A673 (cell line): ENCODE measurements at regions not wholly inside any gene's neighbourhood (a gene's known extent, or its start where the extent isn't known, plus 50 kb on each side); places are given as distances from the start of the nearest gene placed in this dataset.

Source experiments
- BruUV-seq: library from RNA; stranded (reverse); fragments of 400-500 nt; replicated peaks from 2 replicates; lab custom pipeline; 2021; lab: Mats Ljungman, UMichigan
- CTCF ChIA-PET: fragments of 300-600 bp; sonication (Branson Sonifier 250); formaldehyde crosslinking; loops from one replicate; lab custom pipeline; 2022; ENCODE audit warnings: antibody characterized with exemption; lab: Charles Lee
- POLR2A ChIA-PET: fragments of 300-600 bp; sonication (Branson Sonifier 250); formaldehyde crosslinking; loops from one replicate; lab custom pipeline; 2022; ENCODE audit warnings: antibody characterized with exemption; ENCODE audit not compliant: low non-redundant PET; lab: Charles Lee
- DNase-seq: peaks from one replicate; pipeline ENCODE4 v3.0.0-alpha.2; 2015; ENCODE audit warnings: low spot score
- H3K27ac ChIP-seq: fragments of 200-600 bp; sonication (generic); 2 replicates; pipeline ENCODE4 v1.5.1; 2016; ENCODE audit warnings: mixed run types, low read depth, mild to moderate bottlenecking, mixed read lengths, antibody characterized with exemption, low read length; ENCODE audit not compliant: poor library complexity, severe bottlenecking
- H3K27me3 ChIP-seq: fragments of 200-600 bp; sonication (generic); replicated peaks from 2 replicates; pipeline ENCODE4 v1.6.1; 2017; ENCODE audit warnings: mixed run types, low read depth, mild to moderate bottlenecking, mixed read lengths, antibody characterized with exemption, low read length; ENCODE audit not compliant: insufficient read depth, poor library complexity
- H3K36me3 ChIP-seq: fragments of 200-600 bp; sonication (generic); 2 replicates; pipeline ENCODE4 v1.6.1; 2016; ENCODE audit warnings: mixed run types, mild to moderate bottlenecking, mixed read lengths, antibody characterized with exemption, low read length; ENCODE audit not compliant: insufficient read depth, poor library complexity, severe bottlenecking
- H3K4me1 ChIP-seq: fragments of 200-600 bp; sonication (generic); 2 replicates; pipeline ENCODE4 v1.6.1; 2017; ENCODE audit warnings: mixed run types, mild to moderate bottlenecking, mixed read lengths, antibody characterized with exemption, low read length; ENCODE audit not compliant: insufficient read depth, poor library complexity, severe bottlenecking
- H3K4me3 ChIP-seq: fragments of 200-600 bp; sonication (generic); 2 replicates; pipeline ENCODE4 v1.5.1; 2016; ENCODE audit warnings: low read depth, mixed run types, mild to moderate bottlenecking, mixed read lengths, low read length; ENCODE audit not compliant: poor library complexity, severe bottlenecking
- H3K9me3 ChIP-seq: fragments of 200-600 bp; sonication (generic); 2 replicates; pipeline ENCODE4 v1.6.1; 2016; ENCODE audit warnings: mixed run types, low read depth, mild to moderate bottlenecking, mixed read lengths, antibody characterized with exemption, low read length; ENCODE audit not compliant: poor library complexity, severe bottlenecking
- CTCF ChIP-seq: fragments of 300-800, 200-600 bp; sonication (generic); conservative IDR thresholded peaks from 2 replicates; pipeline ENCODE4 v1.5.1; 2017; ENCODE audit warnings: low read depth, mild to moderate bottlenecking, antibody characterized with exemption, low read length, moderate library complexity, mixed read lengths
- EZH2 ChIP-seq: fragments of 200-600 bp; sonication (generic); IDR thresholded peaks from 2 replicates; pipeline ENCODE4 v1.6.1; 2017; ENCODE audit warnings: borderline replicate concordance, low read depth, mild to moderate bottlenecking, mixed read lengths, antibody characterized with exemption, low read length; ENCODE audit not compliant: poor library complexity, severe bottlenecking
- intact Hi-C: fragments of 100-400 bp; cut with micrococcal nuclease; formaldehyde crosslinking; loops from one replicate; pipeline ENCODE4 v1.10.0; 2022; ENCODE audit not compliant: unreplicated experiment

GRCh38 chr18:10399465-10399864, 55.0 kb upstream of the APCDD1 start:
- no peaks in the 10 kb centered on the region for H3K9me3 ChIP-seq
- ChIA-PET POLR2A (no interaction called here), CTCF (no interaction called here)
- no peak overlapping the region for H3K27ac ChIP-seq
- no peak for DNase-seq
- TF ChIP-seq CTCF = no peak
- no peak for TF ChIP-seq EZH2
- no TSS peak for BruUV-seq
- intact Hi-C loops = no loop called here
- H3K4me1 ChIP-seq = peaks cover 60% of the 10 kb centered on the region
- no peaks in the 10 kb centered on the region for H3K36me3 ChIP-seq
- H3K27me3 ChIP-seq = no peaks in the 10 kb centered on the region
- H3K4me3 ChIP-seq = no peak overlapping the region

- Histone ChIP-seq H3K4me3 (no peak overlapping the region), H3K36me3 (no peaks in the 10 kb centered on the region), H3K9me3 (no peaks in the 10 kb centered on the region), H3K4me1 (peaks cover 73% of the 10 kb centered on the region), H3K27me3 (no peaks in the 10 kb centered on the region), H3K27ac (no peak overlapping the region)
- CTCF ChIA-PET = interaction anchor here (0.6 kb wide), 1 partner anchor 20 kb away, joined by 4 read pairs; no protein-coding TSS in a partner anchor
- intact Hi-C loops = loop anchor here (5.0 kb wide), 1 partner anchor 122 kb away; no protein-coding TSS in a partner anchor
- TF ChIP-seq EZH2 (no peak), CTCF (no peak)
- POLR2A ChIA-PET = no interaction called here
- DNase-seq = no peak
- BruUV-seq = no TSS peak
Measured at GRCh38 chr18:10400534-10401307, 53.7 kb upstream of the APCDD1 start.

DNA sequence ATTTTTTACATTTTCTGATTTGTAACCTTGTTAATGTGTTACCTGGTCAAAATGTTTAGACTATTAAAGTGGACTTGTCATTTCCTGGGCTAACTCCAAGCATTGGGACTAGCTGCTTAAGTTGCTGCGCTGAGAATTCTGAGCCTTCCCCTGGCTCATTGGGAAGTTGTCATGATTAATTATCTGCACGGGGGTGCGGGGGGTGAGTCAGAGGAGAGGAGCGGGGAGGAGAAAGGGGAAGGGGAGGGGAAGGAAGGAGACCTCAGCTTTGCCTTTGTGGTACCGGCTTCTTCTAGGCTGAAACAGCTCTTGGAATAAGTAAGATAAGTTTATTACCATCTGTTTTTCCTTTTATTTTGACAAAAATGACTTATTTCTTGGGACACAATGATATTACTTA, 52.9 kb upstream of the APCDD1 start:
- ChIA-PET POLR2A (no interaction called here), CTCF (interaction anchor here (0.6 kb wide), 1 partner anchor 19 kb away, joined by 4 read pairs; no protein-coding TSS in a partner anchor)
- Histone ChIP-seq H3K9me3 (no peaks in the 10 kb centered on the region), H3K4me3 (no peak overlapping the region), H3K27ac (no peak overlapping the region), H3K27me3 (no peaks in the 10 kb centered on the region), H3K4me1 (peaks cover 81% of the 10 kb centered on the region), H3K36me3 (no peaks in the 10 kb centered on the region)
- TF ChIP-seq EZH2 = no peak
- no peak for TF ChIP-seq CTCF
- BruUV-seq = no TSS peak
- peak; percentile 74 for DNase-seq
- intact Hi-C loops = loop anchor here (5.0 kb wide), 1 partner anchor 121 kb away; no protein-coding TSS in a partner anchor
